ENCODE measurements at regions not wholly inside any gene's neighbourhood (a gene's known extent, or its start where the extent isn't known, plus 50 kb on each side); places are given as distances from the start of the nearest gene placed in this dataset.

GRCh38 chr21:20642681-20643080 is 355.5 kb upstream of the NCAM2 start:
- no peak for ATAC-seq
- WGBS, 2 donors (ENCODE audit: low coverage in 1 of 2): 74 to 90% methylated on average over 5 of the region's 5 CpGs
- TF ChIP-seq CTCF (IDR thresholded peaks at IDR 0.05) (no peak), POLR2AphosphoS5 (IDR thresholded peaks at IDR 0.05) (no peak), EP300 (IDR thresholded peaks at IDR 0.05) (no peak), POLR2A (IDR thresholded peaks at IDR 0.05) (no peak)
- H3K27ac ChIP-seq: no peak overlapping the region
- H3K4me3 ChIP-seq: no peak overlapping the region
- H3K27me3 ChIP-seq: no peaks in the 10 kb centered on the region
- H3K9me3 ChIP-seq: no peaks in the 10 kb centered on the region
- H3K4me1 ChIP-seq: no peaks in the 10 kb centered on the region
- H3K36me3 ChIP-seq: no peaks in the 10 kb centered on the region

- no peaks in the 10 kb centered on the region for H3K36me3 ChIP-seq
- H3K27ac ChIP-seq: no peak overlapping the region
- H3K4me3 ChIP-seq: no peak overlapping the region
- no peaks in the 10 kb centered on the region for H3K4me1 ChIP-seq
- no peaks in the 10 kb centered on the region for H3K27me3 ChIP-seq
- no peak for ATAC-seq
- TF ChIP-seq EP300 (IDR thresholded peaks at IDR 0.05) (no peak), POLR2A (IDR thresholded peaks at IDR 0.05) (no peak), CTCF (IDR thresholded peaks at IDR 0.05) (no peak), POLR2AphosphoS5 (IDR thresholded peaks at IDR 0.05) (no peak)
- 80 to 82% methylated on average over 2 of the region's 2 CpGs for WGBS, 2 donors (ENCODE audit: low coverage in 1 of 2)
- H3K9me3 ChIP-seq: no peaks in the 10 kb centered on the region
These were observed 353.7 kb upstream of the NCAM2 start for GRCh38 chr21:20644552-20644951.

GRCh38 chr21:20645344-20645743 is 352.9 kb upstream of the NCAM2 start:
- WGBS, 2 donors (ENCODE audit: low coverage in 1 of 2): 80% methylated on average over 1 of the region's 5 CpGs; no CpG with 5 or more reads in 1 of the 2 donors
- no peaks in the 10 kb centered on the region for H3K36me3 ChIP-seq
- H3K27ac ChIP-seq: no peak overlapping the region
- H3K4me1 ChIP-seq: no peaks in the 10 kb centered on the region
- TF ChIP-seq POLR2AphosphoS5 (IDR thresholded peaks at IDR 0.05) (no peak), POLR2A (IDR thresholded peaks at IDR 0.05) (no peak), EP300 (IDR thresholded peaks at IDR 0.05) (no peak), CTCF (IDR thresholded peaks at IDR 0.05) (no peak)
- H3K9me3 ChIP-seq: no peaks in the 10 kb centered on the region
- no peak overlapping the region for H3K4me3 ChIP-seq
- no peak for ATAC-seq
- no peaks in the 10 kb centered on the region for H3K27me3 ChIP-seq

DNA sequence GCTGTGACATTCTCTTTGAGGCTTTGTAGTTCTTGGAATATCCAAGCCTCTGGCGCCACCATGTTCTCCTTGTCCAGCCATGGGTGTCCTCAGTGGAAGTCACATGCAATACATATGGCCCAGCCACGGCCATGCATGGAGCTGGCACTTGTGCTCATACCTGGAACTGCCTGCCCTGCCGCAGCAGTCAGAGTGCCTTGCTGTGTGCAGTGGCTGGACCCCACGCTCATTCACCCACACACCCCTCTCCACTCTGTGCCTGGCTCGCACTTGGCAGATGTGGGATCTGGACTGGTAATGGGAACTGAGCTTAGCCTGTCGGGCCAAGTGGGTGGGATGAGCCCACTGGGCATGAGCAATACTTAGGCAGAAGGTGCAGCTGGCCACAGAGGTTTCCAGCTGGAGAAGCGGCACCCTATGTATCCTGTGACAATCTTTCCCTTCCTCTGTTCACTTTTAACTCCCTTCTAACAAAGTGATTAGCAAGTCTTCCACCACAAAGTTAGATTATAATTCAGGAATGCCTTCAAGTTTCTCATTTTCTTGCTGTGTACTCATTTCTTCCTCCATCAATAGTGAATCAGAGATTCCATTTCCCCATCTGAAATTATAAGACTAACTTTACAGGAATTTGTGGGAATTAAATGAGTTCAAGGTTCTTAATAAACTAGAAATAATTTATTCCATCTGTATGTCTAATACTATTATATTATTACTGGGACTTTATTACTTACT is 351.6 kb upstream of the NCAM2 start:
- H3K27me3 ChIP-seq: no peaks in the 10 kb centered on the region
- H3K4me1 ChIP-seq: no peaks in the 10 kb centered on the region
- no peaks in the 10 kb centered on the region for H3K9me3 ChIP-seq
- TF ChIP-seq POLR2A (IDR thresholded peaks at IDR 0.05) (no peak), EP300 (IDR thresholded peaks at IDR 0.05) (no peak), POLR2AphosphoS5 (IDR thresholded peaks at IDR 0.05) (no peak)
- H3K36me3 ChIP-seq: no peaks in the 10 kb centered on the region
- no peak overlapping the region for H3K4me3 ChIP-seq
- WGBS, 2 donors (ENCODE audit: low coverage in 1 of 2): 100% methylated on average over 1 of the region's 7 CpGs
- H3K27ac ChIP-seq: no peak overlapping the region
- no peak for ATAC-seq

DNA sequence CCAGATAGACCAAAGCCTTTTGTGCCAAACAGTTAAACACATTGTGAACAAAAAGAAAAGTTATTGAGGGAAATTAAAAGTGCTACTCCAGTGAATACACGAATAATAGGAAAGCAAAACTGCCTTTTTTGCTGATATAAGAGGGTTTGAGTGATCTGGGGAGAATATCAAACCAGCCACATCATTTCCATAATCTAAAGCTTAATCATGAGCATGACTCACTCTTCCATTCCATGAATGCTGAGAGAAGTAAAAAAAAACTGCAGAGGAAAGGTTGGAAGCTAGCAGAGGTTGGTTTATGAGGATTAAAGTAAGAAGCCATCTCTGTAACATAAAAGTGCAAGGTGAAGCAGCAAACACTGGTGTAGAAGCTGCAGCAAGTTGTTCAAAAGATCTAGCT is 350.6 kb upstream of the NCAM2 start:
- 39 to 50% methylated on average over 1 of the region's 1 CpG for WGBS, 2 donors (ENCODE audit: low coverage in 1 of 2)
- no peaks in the 10 kb centered on the region for H3K36me3 ChIP-seq
- H3K27ac ChIP-seq: no peak overlapping the region
- no peaks in the 10 kb centered on the region for H3K4me1 ChIP-seq
- TF ChIP-seq POLR2AphosphoS5 (IDR thresholded peaks at IDR 0.05): no peak
- TF ChIP-seq POLR2A (IDR thresholded peaks at IDR 0.05): no peak
- TF ChIP-seq EP300 (IDR thresholded peaks at IDR 0.05): no peak
- no peak for TF ChIP-seq CTCF (IDR thresholded peaks at IDR 0.05)
- H3K9me3 ChIP-seq: no peaks in the 10 kb centered on the region
- no peak for ATAC-seq
- no peak overlapping the region for H3K4me3 ChIP-seq
- H3K27me3 ChIP-seq: no peaks in the 10 kb centered on the region

All from gastroesophageal sphincter (tissue), 4 donors.